MG63 (cell line): ENCODE measurements at regions not wholly inside any gene's neighbourhood (a gene's known extent, or its start where the extent isn't known, plus 50 kb on each side); places are given as distances from the start of the nearest gene placed in this dataset.

Experiments
- DNase-seq: peaks from one replicate; pipeline ENCODE4 v3.0.0-alpha.2; 2020
- H3K27me3 ChIP-seq: fragments of 250-450 bp; sonication (Bioruptor Pico); 2 replicates; pipeline ENCODE4 v1.5.1; 2020; ENCODE audit warnings: mild to moderate bottlenecking, moderate library complexity
- H3K36me3 ChIP-seq: fragments of 250-450 bp; sonication (Bioruptor Pico); 2 replicates; pipeline ENCODE4 v1.5.1; 2020; ENCODE audit warnings: mild to moderate bottlenecking, moderate library complexity
- H3K4me3 ChIP-seq: fragments of 250-450 bp; sonication (Bioruptor Pico); 2 replicates; pipeline ENCODE4 v1.5.1; 2020; ENCODE audit warnings: mild to moderate bottlenecking, moderate library complexity
- H3K9me3 ChIP-seq: fragments of 250-450 bp; sonication (Bioruptor Pico); 2 replicates; pipeline ENCODE4 v1.5.1; 2020; ENCODE audit warnings: mild to moderate bottlenecking, moderate library complexity

GRCh38 chr3:76203578-76203977 is 418.2 kb upstream of the ZNF717 start:
- Histone ChIP-seq H3K9me3 (no peaks in the 10 kb centered on the region), H3K27me3 (no peaks in the 10 kb centered on the region), H3K36me3 (no peaks in the 10 kb centered on the region), H3K4me3 (no peak overlapping the region)
- no peak for DNase-seq

GRCh38 chr3:76206346-76206745 is 421.0 kb upstream of the ZNF717 start:
- no peak for DNase-seq

DNA sequence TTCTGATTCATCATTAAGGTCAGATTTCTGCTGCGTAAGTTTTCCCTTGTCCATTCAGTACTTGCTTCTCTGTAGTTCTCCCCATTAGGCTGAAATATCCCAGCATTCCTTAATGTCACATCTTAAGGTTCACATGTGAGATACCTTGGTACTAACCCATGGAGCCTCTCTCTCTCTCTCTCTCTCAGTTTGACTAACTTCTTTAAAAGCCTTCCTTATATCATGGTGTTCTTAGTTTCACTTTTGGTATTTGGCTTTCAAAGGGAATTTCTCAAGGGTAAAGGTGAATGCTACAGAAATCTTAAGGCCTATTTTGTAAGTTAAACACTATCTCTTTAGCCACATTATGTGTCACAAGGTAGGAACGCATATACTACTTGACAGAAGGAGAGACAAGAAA is 427.3 kb upstream of the ZNF717 start:
- Histone ChIP-seq H3K36me3 (no peaks in the 10 kb centered on the region), H3K27me3 (no peaks in the 10 kb centered on the region)

More at GRCh38 chr3:76206346-76206745, 421.0 kb upstream of the ZNF717 start:
- Histone ChIP-seq H3K27me3 (no peaks in the 10 kb centered on the region), H3K4me3 (no peak overlapping the region), H3K36me3 (no peaks in the 10 kb centered on the region), H3K9me3 (no peaks in the 10 kb centered on the region)

GRCh38 chr3:76222201-76222600 is 436.9 kb upstream of the ZNF717 start:
- H3K36me3 ChIP-seq = no peaks in the 10 kb centered on the region
- H3K4me3 ChIP-seq = no peak overlapping the region
- H3K9me3 ChIP-seq = no peaks in the 10 kb centered on the region
- no peak for DNase-seq
- no peaks in the 10 kb centered on the region for H3K27me3 ChIP-seq

More for the DNA sequence above, 427.3 kb upstream of the ZNF717 start:
- DNase-seq = no peak
- Histone ChIP-seq H3K4me3 (no peak overlapping the region), H3K9me3 (no peaks in the 10 kb centered on the region)

GRCh38 chr3:76231258-76231657 is 445.9 kb upstream of the ZNF717 start:
- no peak overlapping the region for H3K4me3 ChIP-seq
- DNase-seq = no peak
- H3K27me3 ChIP-seq = no peaks in the 10 kb centered on the region
- H3K9me3 ChIP-seq = no peaks in the 10 kb centered on the region
- no peaks in the 10 kb centered on the region for H3K36me3 ChIP-seq

DNA sequence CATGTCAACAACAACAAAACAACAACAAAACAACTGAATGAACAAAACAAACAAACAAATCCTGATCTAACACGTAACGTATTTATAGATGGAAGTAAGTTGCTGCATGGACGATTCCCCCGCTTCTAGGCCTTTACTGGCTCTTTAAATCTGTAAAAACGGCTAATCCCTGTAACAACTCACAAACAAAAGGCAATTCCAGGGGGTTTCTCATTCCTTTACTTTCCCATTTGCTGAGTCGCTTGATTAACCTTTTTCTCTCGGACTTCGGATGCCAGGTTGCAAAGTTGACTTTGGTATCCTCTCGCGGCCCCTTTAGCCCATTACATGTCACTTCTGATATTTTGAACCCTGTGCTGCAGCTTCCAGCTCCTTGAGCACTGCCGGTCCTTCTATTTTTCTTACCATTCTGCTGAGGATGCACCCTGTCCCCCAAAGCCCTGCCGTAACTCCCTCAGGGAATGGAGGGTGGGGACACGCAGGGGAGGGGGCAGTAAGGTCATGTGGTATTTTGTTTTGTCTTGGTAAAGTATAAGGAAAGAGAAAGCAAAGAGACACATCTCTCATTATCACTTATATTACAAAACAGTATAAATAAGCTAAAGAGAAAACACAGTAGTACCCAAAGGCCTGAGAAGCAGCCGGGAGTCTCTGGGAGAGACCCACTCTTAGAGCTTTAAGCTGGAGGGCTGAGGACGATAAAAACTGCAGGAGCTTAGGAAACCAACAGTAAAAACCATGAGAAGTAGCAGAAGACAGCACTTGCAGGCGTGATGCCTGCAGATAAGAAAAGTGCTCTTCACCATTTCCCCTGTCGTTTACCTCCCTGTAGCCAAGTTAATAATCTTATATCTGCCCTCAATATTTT is 457.8 kb upstream of the ZNF717 start:
- Histone ChIP-seq H3K9me3 (no peaks in the 10 kb centered on the region), H3K36me3 (no peaks in the 10 kb centered on the region), H3K4me3 (no peak overlapping the region), H3K27me3 (no peaks in the 10 kb centered on the region)
- no peak for DNase-seq

- Histone ChIP-seq H3K27me3 (no peaks in the 10 kb centered on the region), H3K4me3 (no peak overlapping the region), H3K9me3 (no peaks in the 10 kb centered on the region), H3K36me3 (no peaks in the 10 kb centered on the region)
- no peak for DNase-seq
These were observed 459.7 kb upstream of the ZNF717 start for GRCh38 chr3:76245073-76245472.

DNA sequence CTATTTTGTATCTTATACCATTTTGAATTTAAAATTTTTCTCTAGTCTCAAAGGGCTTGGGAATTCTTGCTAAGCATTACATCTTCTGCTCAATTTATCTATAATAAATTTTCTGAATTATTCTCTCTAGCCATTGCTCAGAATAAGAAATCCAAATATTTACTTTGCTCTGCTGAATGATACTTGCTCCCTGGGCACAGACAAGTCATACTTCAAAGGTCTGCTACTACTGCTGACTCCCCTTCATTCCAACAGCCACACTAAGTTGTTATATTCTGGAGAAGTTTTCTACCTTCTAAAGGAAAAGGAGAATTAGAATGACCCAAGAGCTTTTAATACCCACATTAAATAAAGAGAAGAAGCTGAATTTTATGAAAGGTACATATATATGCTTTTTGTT is 460.3 kb upstream of the ZNF717 start:
- Histone ChIP-seq H3K27me3 (no peaks in the 10 kb centered on the region), H3K4me3 (no peak overlapping the region), H3K36me3 (no peaks in the 10 kb centered on the region), H3K9me3 (no peaks in the 10 kb centered on the region)
- DNase-seq = no peak

GRCh38 chr3:76264496-76264895 is 479.1 kb upstream of the ZNF717 start:
- Histone ChIP-seq H3K36me3 (no peaks in the 10 kb centered on the region), H3K27me3 (no peaks in the 10 kb centered on the region), H3K9me3 (no peaks in the 10 kb centered on the region), H3K4me3 (no peak overlapping the region)
- DNase-seq = no peak

DNA sequence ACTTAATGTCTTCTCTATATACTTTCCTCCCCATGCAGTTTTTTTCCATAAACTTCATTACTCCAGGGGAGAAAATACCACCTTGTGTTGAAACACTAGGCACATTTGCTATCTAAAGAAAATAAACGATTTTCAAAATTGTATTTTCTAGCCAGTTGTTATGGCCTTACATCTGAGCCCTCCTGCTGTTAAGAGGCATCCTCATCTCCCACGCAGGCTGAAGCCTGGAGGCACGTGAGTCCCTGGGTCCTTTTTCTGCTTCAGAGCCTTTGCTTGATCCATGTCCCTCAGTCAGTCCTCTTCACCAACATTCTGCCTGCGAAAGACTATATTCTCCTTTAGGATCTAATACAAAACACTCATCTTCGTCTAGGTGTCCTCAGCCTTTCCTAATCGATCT is 479.6 kb upstream of the ZNF717 start:
- H3K9me3 ChIP-seq = no peaks in the 10 kb centered on the region
- DNase-seq = no peak
- H3K36me3 ChIP-seq = no peaks in the 10 kb centered on the region
- no peaks in the 10 kb centered on the region for H3K27me3 ChIP-seq
- H3K4me3 ChIP-seq = no peak overlapping the region

- H3K36me3 ChIP-seq = no peaks in the 10 kb centered on the region
- DNase-seq = no peak
- H3K27me3 ChIP-seq = no peaks in the 10 kb centered on the region
- no peaks in the 10 kb centered on the region for H3K9me3 ChIP-seq
- no peak overlapping the region for H3K4me3 ChIP-seq
These were observed 481.2 kb upstream of the ZNF717 start for GRCh38 chr3:76266511-76266910.

DNA sequence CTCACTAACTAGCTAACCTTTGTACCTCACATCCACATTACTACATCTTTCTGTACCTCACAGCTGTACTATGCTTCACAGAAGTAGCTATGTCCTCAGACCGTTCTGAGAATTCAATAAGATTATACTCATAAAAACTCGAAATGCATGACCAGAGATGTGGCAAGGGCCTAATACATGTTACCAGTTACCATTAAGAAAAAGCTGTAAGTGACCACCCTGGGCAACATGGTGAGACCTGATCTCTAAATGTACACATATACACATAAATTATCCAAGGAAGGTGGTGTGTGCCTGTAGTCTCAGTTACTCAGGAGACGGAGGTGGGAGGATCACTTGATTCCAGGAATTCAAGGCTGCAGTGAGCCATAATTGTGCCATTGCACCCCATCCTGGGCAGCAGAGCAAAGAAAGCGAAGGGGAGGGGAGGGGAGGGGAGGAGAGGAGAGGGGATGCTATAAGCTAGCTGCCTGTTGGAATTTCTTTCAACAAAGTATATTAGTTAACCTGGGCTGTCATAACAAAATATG is 482.6 kb upstream of the ZNF717 start:
- no peaks in the 10 kb centered on the region for H3K36me3 ChIP-seq
- no peak for DNase-seq
- no peak overlapping the region for H3K4me3 ChIP-seq
- no peaks in the 10 kb centered on the region for H3K9me3 ChIP-seq
- no peaks in the 10 kb centered on the region for H3K27me3 ChIP-seq

GRCh38 chr3:76293856-76294255 is 508.5 kb upstream of the ZNF717 start:
- Histone ChIP-seq H3K27me3 (no peaks in the 10 kb centered on the region), H3K9me3 (no peaks in the 10 kb centered on the region), H3K36me3 (no peaks in the 10 kb centered on the region), H3K4me3 (no peak overlapping the region)
- no peak for DNase-seq

DNA sequence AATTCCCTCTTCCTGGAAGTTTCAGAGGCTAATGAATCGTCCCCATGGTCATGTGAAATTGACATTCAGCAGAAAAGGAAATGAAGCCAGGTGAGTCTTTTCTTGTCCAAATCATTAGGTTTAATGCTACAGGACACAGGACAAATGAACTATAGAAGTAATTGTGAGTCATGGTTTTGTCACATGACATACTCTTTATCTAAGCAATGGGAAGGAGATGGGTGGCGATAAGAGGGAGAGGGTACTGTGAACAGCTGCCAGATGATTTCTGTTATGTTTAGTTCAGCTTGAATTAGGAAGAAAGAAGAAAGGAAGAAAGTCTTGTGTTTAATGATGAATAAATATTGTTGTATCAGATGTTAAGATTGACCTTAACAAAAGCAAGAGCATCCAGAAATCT is 515.4 kb upstream of the ZNF717 start:
- H3K36me3 ChIP-seq = no peaks in the 10 kb centered on the region
- H3K4me3 ChIP-seq = no peak overlapping the region
- DNase-seq = no peak
- H3K27me3 ChIP-seq = no peaks in the 10 kb centered on the region
- no peaks in the 10 kb centered on the region for H3K9me3 ChIP-seq

DNA sequence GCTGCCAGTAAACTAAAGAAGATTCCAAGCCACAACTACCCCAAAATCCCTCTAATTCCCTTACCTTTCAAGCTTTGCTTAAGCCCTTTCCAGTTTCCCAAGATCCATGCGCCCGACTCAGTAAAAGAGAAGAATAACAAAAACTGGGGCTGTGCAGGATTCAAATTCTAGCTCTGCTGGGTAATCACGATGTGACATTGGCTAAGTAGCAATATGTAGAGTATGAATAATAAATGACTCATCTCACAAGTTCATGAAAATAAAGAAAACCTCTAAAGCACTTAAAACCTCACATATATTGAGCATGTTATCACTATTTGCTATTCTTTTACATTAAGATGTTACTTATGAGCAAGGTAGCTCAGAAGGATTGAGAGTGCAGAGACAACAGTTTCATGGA is 522.2 kb upstream of the ZNF717 start:
- DNase-seq = peak; percentile 2
- Histone ChIP-seq H3K4me3 (no peak overlapping the region), H3K27me3 (no peaks in the 10 kb centered on the region), H3K9me3 (no peaks in the 10 kb centered on the region), H3K36me3 (no peaks in the 10 kb centered on the region)

- Histone ChIP-seq H3K4me3 (no peak overlapping the region), H3K9me3 (no peaks in the 10 kb centered on the region), H3K27me3 (no peaks in the 10 kb centered on the region), H3K36me3 (no peaks in the 10 kb centered on the region)
- DNase-seq = no peak
These were observed 523.2 kb upstream of the ZNF717 start for GRCh38 chr3:76308541-76308940.

- H3K36me3 ChIP-seq = no peaks in the 10 kb centered on the region
- H3K4me3 ChIP-seq = peak overlapping the region; percentile 20
- H3K27me3 ChIP-seq = no peaks in the 10 kb centered on the region
- H3K9me3 ChIP-seq = no peaks in the 10 kb centered on the region
- DNase-seq = no peak
These were observed 524.7 kb upstream of the ZNF717 start for GRCh38 chr3:76310089-76310488.

GRCh38 chr3:76310667-76311066 is 525.3 kb upstream of the ZNF717 start:
- no peak for DNase-seq
- H3K9me3 ChIP-seq = no peaks in the 10 kb centered on the region
- no peaks in the 10 kb centered on the region for H3K36me3 ChIP-seq
- no peaks in the 10 kb centered on the region for H3K27me3 ChIP-seq
- H3K4me3 ChIP-seq = peak overlapping the region; percentile 20
